Ovary (tissue), 3 donors: ENCODE measurements at regions not wholly inside any gene's neighbourhood (a gene's known extent, or its start where the extent isn't known, plus 50 kb on each side); places are given as distances from the start of the nearest gene placed in this dataset.

ENCODE experiments used
- CTCF ChIP-seq, 3 donors: fragments of 450-650 bp in 2 of 3; fragments of 200-600 bp in 1 of 3; IDR thresholded peaks; one replicate each; pipeline versions ENCODE4 v1.5.1 to v1.8.0; 2016 to 2022; ENCODE audit warnings: antibody characterized with exemption in 3 of 3, mild to moderate bottlenecking in 1 of 3
- EP300 ChIP-seq: sonication (generic); formaldehyde crosslinking; IDR thresholded peaks from one replicate; pipeline ENCODE4 v1.6.1; 2017; ENCODE audit warnings: antibody characterized with exemption
- POLR2A ChIP-seq: fragments of 450-650 bp; IDR thresholded peaks from one replicate; pipeline ENCODE4 v1.6.1; 2017; ENCODE audit warnings: antibody characterized with exemption, mild to moderate bottlenecking, moderate library complexity
- donor health status: DM: no; HTN: no; CAD: no.

- no peak for TF ChIP-seq CTCF (IDR thresholded peaks at IDR 0.05)
- TF ChIP-seq EP300: no peak
- TF ChIP-seq POLR2A: no peak
Observed at GRCh38 chr2:9715238-9715637, 84.4 kb upstream of the YWHAQ start.
